ENCODE measurements at regions not wholly inside any gene's neighbourhood (a gene's known extent, or its start where the extent isn't known, plus 50 kb on each side); places are given as distances from the start of the nearest gene placed in this dataset.

DNA sequence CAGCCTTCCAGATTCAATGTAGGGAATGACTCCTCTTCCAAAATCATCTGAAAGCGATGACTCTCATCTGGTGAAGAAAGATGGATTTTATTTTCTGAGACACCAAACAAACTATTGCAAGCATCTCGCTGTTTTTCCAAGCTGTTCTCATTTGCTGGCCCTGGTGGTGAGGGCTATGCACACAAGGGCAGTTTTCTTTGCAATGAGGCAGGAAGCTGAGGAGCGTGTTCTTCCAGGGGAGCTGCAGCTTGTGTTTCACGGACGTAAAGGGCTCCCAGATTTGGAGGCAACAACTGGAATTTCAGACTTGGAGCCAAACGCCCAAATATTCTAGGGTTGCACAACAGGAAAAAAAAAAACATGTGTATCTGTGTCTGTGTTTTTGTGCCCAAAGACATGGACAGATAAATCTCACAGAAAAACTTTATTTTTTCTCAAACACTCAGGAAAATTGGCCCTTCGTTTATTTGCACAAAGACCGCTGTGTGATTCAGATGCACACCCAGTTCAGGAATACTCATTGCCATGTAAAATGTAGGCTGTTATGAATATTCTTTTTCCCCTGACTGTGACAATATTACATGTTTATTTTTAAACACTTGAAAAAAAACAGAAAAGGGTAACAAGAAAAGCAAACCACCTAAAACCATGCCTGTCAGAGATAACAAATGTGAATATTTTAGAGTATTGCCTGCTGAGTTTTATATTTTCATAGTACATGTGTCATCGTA, 151.3 kb downstream of the GAS1 start:
- TF ChIP-seq, protein P1, sequence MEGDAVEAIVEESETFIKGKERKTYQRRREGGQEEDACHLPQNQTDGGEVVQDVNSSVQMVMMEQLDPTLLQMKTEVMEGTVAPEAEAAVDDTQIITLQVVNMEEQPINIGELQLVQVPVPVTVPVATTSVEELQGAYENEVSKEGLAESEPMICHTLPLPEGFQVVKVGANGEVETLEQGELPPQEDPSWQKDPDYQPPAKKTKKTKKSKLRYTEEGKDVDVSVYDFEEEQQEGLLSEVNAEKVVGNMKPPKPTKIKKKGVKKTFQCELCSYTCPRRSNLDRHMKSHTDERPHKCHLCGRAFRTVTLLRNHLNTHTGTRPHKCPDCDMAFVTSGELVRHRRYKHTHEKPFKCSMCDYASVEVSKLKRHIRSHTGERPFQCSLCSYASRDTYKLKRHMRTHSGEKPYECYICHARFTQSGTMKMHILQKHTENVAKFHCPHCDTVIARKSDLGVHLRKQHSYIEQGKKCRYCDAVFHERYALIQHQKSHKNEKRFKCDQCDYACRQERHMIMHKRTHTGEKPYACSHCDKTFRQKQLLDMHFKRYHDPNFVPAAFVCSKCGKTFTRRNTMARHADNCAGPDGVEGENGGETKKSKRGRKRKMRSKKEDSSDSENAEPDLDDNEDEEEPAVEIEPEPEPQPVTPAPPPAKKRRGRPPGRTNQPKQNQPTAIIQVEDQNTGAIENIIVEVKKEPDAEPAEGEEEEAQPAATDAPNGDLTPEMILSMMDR (IDR thresholded peaks at IDR 0.05; ENCODE audit: low read length), result no peak
- no peak for TF ChIP-seq EZH2 (IDR thresholded peaks at IDR 0.05; ENCODE audit: borderline replicate concordance, low read length)

Data from OCI-LY1 (cell line).